ENCODE measurements at regions not wholly inside any gene's neighbourhood (a gene's known extent, or its start where the extent isn't known, plus 50 kb on each side); places are given as distances from the start of the nearest gene placed in this dataset.

- POLR2A ChIA-PET = no interaction called here
- peak; percentile 91 for DNase-seq
- no peak overlapping the region for H2AFZ ChIP-seq (ENCODE audit: low read depth)
- no peaks in the 10 kb centered on the region for H3K79me2 ChIP-seq (ENCODE audit: insufficient read depth)
- TF ChIP-seq USF1 (IDR thresholded peaks at IDR 0.05; ENCODE audit: borderline replicate concordance, low read depth) = no peak
- no peak for TF ChIP-seq TEAD4 (IDR thresholded peaks at IDR 0.05; ENCODE audit: borderline replicate concordance, insufficient read depth)
- TF ChIP-seq CHD2 (IDR thresholded peaks at IDR 0.05; ENCODE audit: low read length, partially characterized antibody) = no peak
- no peak for TF ChIP-seq FOSL2 (IDR thresholded peaks at IDR 0.05; ENCODE audit: borderline replicate concordance, low read depth)
- no peak for TF ChIP-seq FOXJ3 (CRISPR knock-in tag; IDR thresholded peaks at IDR 0.05)
- no peak for TF ChIP-seq IRF3 (IDR thresholded peaks at IDR 0.05; ENCODE audit: low read depth, low read length)
- no peak for TF ChIP-seq GABPA (IDR thresholded peaks at IDR 0.05; ENCODE audit: low read depth)
- TF ChIP-seq MEF2A (IDR thresholded peaks at IDR 0.05; ENCODE audit: borderline replicate concordance, low read depth) = no peak
- TF ChIP-seq NRF1 (IDR thresholded peaks at IDR 0.05; ENCODE audit: low read depth, low read length) = no peak
- TF ChIP-seq SMC3 (IDR thresholded peaks at IDR 0.05; ENCODE audit: low read depth, low read length) = no peak
- no peak for TF ChIP-seq EZH2phosphoT487 (IDR thresholded peaks at IDR 0.05; ENCODE audit: borderline replicate concordance, low read depth)
- no peak overlapping the region for H3K4me2 ChIP-seq
- H3F3A ChIP-seq (replicated peaks; ENCODE audit: insufficient read depth) = no peaks in the 10 kb centered on the region
- H4K20me1 ChIP-seq (ENCODE audit: insufficient read depth) = no peaks in the 10 kb centered on the region
- 36% methylated on average over 21 of the region's 37 CpGs for WGBS (ENCODE audit: low lambda C conversion rate)
- H3K9ac ChIP-seq = no peak overlapping the region
- no peak overlapping the region for H3K4me3 ChIP-seq (ENCODE audit: low read depth in 2 of 2, low read length in 1 of 2)
- no peaks in the 10 kb centered on the region for H3K9me3 ChIP-seq
- H3K27ac ChIP-seq (ENCODE audit: low read depth in 2 of 2, low read length in 1 of 2) = peak overlapping the region in 1 of 2 experiments; percentile 40; a peak in 1 of 4 replicates
- H3K36me3 ChIP-seq (replicated peaks in 1 of 2; ENCODE audit: control insufficient read depth in 1 of 2, insufficient read depth in 2 of 2, low read length in 1 of 2) = no peaks in the 10 kb centered on the region
- H3K27me3 ChIP-seq (ENCODE audit: insufficient read depth) = no peaks in the 10 kb centered on the region
- H3K4me1 ChIP-seq (ENCODE audit: control insufficient read depth in 1 of 2, insufficient read depth in 2 of 2, low read depth in 1 of 2, low read length in 1 of 2) = peaks cover 0 to 13% of the 10 kb centered on the region in 2 experiments; a peak in 1 of 4 replicates
- no peaks in the 10 kb centered on the region for H3K9me2 ChIP-seq
- CTCF ChIA-PET = interaction anchor here (1.6 kb wide), 1 partner anchor 102 kb away, joined by 4 read pairs; no protein-coding TSS in a partner anchor
Observed at GRCh38 chr6:169933839-169934698, 182.6 kb downstream of the ERMARD start.

- Histone ChIP-seq H3F3A (replicated peaks; ENCODE audit: insufficient read depth) (no peaks in the 10 kb centered on the region), H3K27me3 (ENCODE audit: insufficient read depth) (no peaks in the 10 kb centered on the region), H3K79me2 (ENCODE audit: insufficient read depth) (no peaks in the 10 kb centered on the region), H3K9me3 (0 out of 2 replicates have a peak, but pooled peaks cover 6% of the 10 kb centered on the region), H3K9ac (no peak overlapping the region), H3K9me2 (no peaks in the 10 kb centered on the region), H3K36me3 (replicated peaks in 1 of 2; ENCODE audit: control insufficient read depth in 1 of 2, insufficient read depth in 2 of 2, low read length in 1 of 2) (no peaks in the 10 kb centered on the region), H3K4me2 (no peak overlapping the region), H2AFZ (ENCODE audit: low read depth) (no peak overlapping the region), H4K20me1 (ENCODE audit: insufficient read depth) (no peaks in the 10 kb centered on the region), H3K4me1 (ENCODE audit: control insufficient read depth in 1 of 2, insufficient read depth in 2 of 2, low read depth in 1 of 2, low read length in 1 of 2) (peaks cover 0 to 13% of the 10 kb centered on the region in 2 experiments; a peak in 1 of 4 replicates), H3K4me3 (ENCODE audit: low read depth in 2 of 2, low read length in 1 of 2) (no peak overlapping the region), H3K27ac (ENCODE audit: low read depth in 2 of 2, low read length in 1 of 2) (no peak overlapping the region)
- DNase-seq = no peak
- POLR2A ChIA-PET = no interaction called here
- CTCF ChIA-PET = no interaction called here
- WGBS (ENCODE audit: low lambda C conversion rate) = 46% methylated on average over 14 of the region's 17 CpGs
- TF ChIP-seq RAD21 (IDR thresholded peaks at IDR 0.05; ENCODE audit: low read length) (no peak), PBX3 (IDR thresholded peaks at IDR 0.05) (no peak), USF1 (IDR thresholded peaks at IDR 0.05; ENCODE audit: borderline replicate concordance, low read depth) (no peak), SMC3 (IDR thresholded peaks at IDR 0.05; ENCODE audit: low read depth, low read length) (no peak), RFX5 (IDR thresholded peaks at IDR 0.05; ENCODE audit: low read length) (no peak), MEF2A (IDR thresholded peaks at IDR 0.05; ENCODE audit: borderline replicate concordance, low read depth) (no peak), CHD2 (IDR thresholded peaks at IDR 0.05; ENCODE audit: low read length, partially characterized antibody) (no peak), MAX (IDR thresholded peaks at IDR 0.05; ENCODE audit: low read depth) (no peak), FOXM1 (IDR thresholded peaks at IDR 0.05; ENCODE audit: low read depth) (no peak), USF2 (IDR thresholded peaks at IDR 0.05; ENCODE audit: borderline replicate concordance, low read depth, low read length) (no peak), IRF3 (IDR thresholded peaks at IDR 0.05; ENCODE audit: low read depth, low read length) (no peak)
Observed at GRCh38 chr6:169933251-169933821, 181.9 kb downstream of the ERMARD start.

Measured in SK-N-SH (cell line).